GM12872 (cell line): ENCODE measurements at regions not wholly inside any gene's neighbourhood (a gene's known extent, or its start where the extent isn't known, plus 50 kb on each side); places are given as distances from the start of the nearest gene placed in this dataset.

Experiments
- TF ChIP-seq, protein P1 (sequence below): IDR thresholded peaks from 3 replicates; pipeline ENCODE4 v1.5.1; 2011; ENCODE audit warnings: low read depth, mild to moderate bottlenecking, low read length, moderate library complexity; ENCODE audit not compliant: insufficient read depth

DNA sequence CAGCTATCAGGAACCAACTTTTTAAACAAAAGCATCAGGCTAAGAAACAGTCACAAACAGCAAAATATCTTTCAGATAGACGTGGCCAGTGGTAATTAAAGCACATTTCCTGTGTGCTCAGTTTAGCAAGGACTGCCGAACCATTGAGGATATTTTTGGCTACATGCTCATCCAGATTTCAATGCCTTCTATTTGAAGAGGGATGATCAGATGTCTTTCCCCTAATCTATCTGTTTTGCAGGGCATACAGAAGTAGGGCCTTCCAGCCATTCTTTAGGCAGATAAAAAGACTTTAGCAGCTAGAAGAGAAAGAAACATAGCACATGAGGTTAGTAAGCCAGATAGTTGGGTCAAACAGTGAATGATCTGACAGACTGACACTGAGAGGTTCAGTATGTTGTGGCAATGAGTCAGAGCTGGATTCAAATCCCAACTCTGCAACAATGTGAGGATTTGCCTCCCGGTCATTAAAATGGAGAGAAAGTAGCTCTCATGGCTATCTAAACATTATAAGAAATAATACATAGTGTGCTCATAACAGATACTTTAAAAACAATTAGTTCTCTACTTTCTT lies 100.0 kb upstream of the PRKG2 start:
- TF ChIP-seq, protein P1, sequence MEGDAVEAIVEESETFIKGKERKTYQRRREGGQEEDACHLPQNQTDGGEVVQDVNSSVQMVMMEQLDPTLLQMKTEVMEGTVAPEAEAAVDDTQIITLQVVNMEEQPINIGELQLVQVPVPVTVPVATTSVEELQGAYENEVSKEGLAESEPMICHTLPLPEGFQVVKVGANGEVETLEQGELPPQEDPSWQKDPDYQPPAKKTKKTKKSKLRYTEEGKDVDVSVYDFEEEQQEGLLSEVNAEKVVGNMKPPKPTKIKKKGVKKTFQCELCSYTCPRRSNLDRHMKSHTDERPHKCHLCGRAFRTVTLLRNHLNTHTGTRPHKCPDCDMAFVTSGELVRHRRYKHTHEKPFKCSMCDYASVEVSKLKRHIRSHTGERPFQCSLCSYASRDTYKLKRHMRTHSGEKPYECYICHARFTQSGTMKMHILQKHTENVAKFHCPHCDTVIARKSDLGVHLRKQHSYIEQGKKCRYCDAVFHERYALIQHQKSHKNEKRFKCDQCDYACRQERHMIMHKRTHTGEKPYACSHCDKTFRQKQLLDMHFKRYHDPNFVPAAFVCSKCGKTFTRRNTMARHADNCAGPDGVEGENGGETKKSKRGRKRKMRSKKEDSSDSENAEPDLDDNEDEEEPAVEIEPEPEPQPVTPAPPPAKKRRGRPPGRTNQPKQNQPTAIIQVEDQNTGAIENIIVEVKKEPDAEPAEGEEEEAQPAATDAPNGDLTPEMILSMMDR = no peak

DNA sequence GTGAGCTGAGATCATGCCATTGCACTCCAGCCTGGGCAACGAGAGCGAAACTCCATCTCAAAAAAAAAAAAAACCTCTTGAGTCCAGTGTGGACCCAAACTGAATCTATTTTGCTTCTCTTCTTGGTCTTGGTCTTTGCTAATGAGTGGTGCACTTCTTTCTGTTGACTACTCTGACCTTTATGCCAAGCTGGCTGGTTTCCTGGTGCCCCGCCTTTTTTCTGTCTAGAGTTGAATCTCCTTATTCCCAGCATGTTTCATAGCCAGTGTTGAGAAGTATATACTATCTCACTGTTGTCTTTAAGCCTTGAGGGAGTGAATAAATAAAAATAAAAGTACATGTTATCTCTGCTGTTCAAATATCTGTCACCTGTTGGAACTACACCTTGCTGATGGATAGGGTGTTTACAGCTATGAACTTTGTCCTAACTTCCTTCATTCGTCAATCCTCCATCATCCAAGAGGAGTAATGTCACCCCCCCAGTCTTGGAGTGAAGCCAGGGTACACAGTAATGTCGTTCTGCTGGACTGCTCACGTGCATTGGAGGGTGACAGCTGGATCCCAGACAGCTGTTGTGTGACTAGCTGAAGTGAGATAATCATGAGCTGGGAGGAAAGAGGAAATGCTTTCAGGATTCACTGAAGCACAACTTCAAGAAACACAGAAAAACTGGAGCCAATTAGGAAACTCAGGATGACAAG lies 99.3 kb upstream of the PRKG2 start:
- TF ChIP-seq, protein P1 = no peak

- TF ChIP-seq, protein P1 = no peak
These were observed 93.0 kb upstream of the PRKG2 start for GRCh38 chr4:81307991-81308390.

- TF ChIP-seq, protein P1 = no peak
These were observed 89.8 kb upstream of the PRKG2 start for GRCh38 chr4:81304871-81305270.

- TF ChIP-seq, protein P1 = no peak
These were observed 75.8 kb upstream of the PRKG2 start for GRCh38 chr4:81290813-81291212.

- TF ChIP-seq, protein P1 = no peak
These were observed 72.1 kb upstream of the PRKG2 start for GRCh38 chr4:81287101-81287500.

DNA sequence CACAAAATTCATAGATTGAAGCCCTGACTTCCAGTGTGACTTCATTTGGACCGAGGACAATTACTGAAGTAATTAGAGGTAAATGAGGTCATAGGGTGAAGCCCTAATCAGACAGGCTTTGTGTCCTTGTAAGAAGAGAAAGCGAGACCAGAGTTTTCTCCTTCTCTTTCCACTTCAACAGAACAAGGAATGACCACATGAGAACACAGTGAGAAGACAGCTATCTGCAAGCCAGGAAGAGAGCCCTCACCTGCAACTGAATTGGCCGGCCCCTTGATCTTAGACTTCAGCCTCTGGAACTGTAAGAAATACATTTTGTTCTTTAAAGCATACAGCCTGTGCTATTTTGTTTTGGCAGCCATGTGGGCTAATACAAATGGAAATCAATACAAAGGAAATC lies 67.1 kb upstream of the PRKG2 start:
- TF ChIP-seq, protein P1 = no peak
